ENCODE measurements at regions not wholly inside any gene's neighbourhood (a gene's known extent, or its start where the extent isn't known, plus 50 kb on each side); places are given as distances from the start of the nearest gene placed in this dataset.

DNA sequence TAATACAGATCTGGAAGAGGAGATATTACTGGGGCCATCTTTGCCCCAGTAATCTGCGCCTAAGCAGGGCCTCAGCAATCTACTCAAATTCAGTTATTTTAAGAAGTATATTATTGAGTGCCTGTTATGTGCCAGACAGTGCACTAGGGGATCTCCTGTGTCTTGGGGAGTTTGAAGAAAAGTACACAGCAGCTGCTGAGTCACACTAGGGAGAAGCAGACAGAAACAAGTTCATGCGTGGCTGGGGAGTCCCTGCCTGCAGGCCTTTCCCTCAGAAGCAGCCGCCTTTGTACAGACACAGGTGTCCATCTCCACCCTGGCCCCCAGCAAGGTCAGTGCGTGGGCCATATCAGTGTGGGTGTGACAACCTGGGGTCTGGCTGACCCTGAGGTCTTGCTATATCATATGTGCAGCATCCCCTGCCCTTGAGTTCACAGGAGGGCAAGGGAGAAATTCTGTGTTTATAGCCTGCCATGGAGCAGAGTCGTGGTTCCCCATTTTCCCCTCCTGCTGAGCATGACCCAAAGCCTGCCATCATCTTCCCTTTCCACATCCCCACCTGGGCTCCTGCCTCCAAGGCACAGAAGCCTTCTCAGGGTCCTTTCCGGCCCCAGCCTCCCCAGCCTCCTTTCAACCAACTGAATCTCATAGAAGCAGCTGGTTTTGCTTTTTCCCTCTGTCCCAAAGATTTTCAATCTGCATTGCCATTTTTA is 229.9 kb upstream of the SDK2 start:
- TF ChIP-seq SP1 (IDR thresholded peaks at IDR 0.05) (no peak), NFRKB (IDR thresholded peaks at IDR 0.05) (no peak), L3MBTL2 (conservative IDR thresholded peaks at IDR 0.05) (no peak), FOXM1 (IDR thresholded peaks at IDR 0.05; ENCODE audit: borderline replicate concordance) (no peak), ZNF384 (IDR thresholded peaks at IDR 0.05) (no peak), SUZ12 (IDR thresholded peaks at IDR 0.05) (no peak)
- TF ChIP-seq, protein P1, sequence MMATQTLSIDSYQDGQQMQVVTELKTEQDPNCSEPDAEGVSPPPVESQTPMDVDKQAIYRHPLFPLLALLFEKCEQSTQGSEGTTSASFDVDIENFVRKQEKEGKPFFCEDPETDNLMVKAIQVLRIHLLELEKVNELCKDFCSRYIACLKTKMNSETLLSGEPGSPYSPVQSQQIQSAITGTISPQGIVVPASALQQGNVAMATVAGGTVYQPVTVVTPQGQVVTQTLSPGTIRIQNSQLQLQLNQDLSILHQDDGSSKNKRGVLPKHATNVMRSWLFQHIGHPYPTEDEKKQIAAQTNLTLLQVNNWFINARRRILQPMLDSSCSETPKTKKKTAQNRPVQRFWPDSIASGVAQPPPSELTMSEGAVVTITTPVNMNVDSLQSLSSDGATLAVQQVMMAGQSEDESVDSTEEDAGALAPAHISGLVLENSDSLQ (IDR thresholded peaks at IDR 0.05), result no peak

Data from HEK293T (cell line).